Vagina (tissue), 2 donors: ENCODE measurements at regions not wholly inside any gene's neighbourhood (a gene's known extent, or its start where the extent isn't known, plus 50 kb on each side); places are given as distances from the start of the nearest gene placed in this dataset.

Experiments used
- DNase-seq, 2 donors: peaks; one replicate each; pipeline ENCODE4 v3.0.0-alpha.2; 2017; ENCODE audit errors: extremely low spot score in 2 of 2
- H3K27ac ChIP-seq: fragments of 200-600 bp; sonication (generic); one replicate; pipeline ENCODE4 v1.5.1; 2019
- H3K27me3 ChIP-seq: fragments of 200-600 bp; sonication (generic); one replicate; pipeline ENCODE4 v1.5.1; 2019
- H3K36me3 ChIP-seq, 2 donors: fragments of 200-600 bp; sonication (generic); one replicate each; pipeline ENCODE4 v1.5.1; 2017 to 2019
- H3K4me1 ChIP-seq: fragments of 200-600 bp; sonication (generic); one replicate; pipeline ENCODE4 v1.5.1; 2019
- H3K4me3 ChIP-seq, 2 donors: fragments of 200-600 bp; sonication (generic); 1 replicate in 1 of 2; 2 replicates in 1 of 2; pipeline ENCODE4 v1.5.1; 2016 to 2019
- H3K9me3 ChIP-seq: fragments of 200-600 bp; sonication (generic); one replicate; pipeline ENCODE4 v1.5.1; 2019
- CTCF ChIP-seq, 3 experiments: fragments of 450-650 bp in 2 of 3; fragments of 200-600 bp in 1 of 3; sonication (generic) in 1 of 3; IDR thresholded peaks; one replicate each; pipeline ENCODE4 v1.5.1; 2017 to 2019; ENCODE audit warnings: antibody characterized with exemption in 3 of 3, mild to moderate bottlenecking in 2 of 3, moderate library complexity in 2 of 3
- POLR2A ChIP-seq, 2 donors: fragments of 450-650 bp; IDR thresholded peaks; one replicate each; pipeline ENCODE4 v1.6.1; 2017; ENCODE audit warnings: antibody characterized with exemption in 2 of 2, mild to moderate bottlenecking in 2 of 2, moderate library complexity in 2 of 2
- POLR2AphosphoS5 ChIP-seq, 2 donors: sonication (generic); formaldehyde crosslinking; IDR thresholded peaks; one replicate each; pipeline ENCODE4 v1.9.0; 2017; ENCODE audit warnings: antibody characterized with exemption in 2 of 2, mild to moderate bottlenecking in 2 of 2, low read depth in 1 of 2; ENCODE audit not compliant: insufficient read depth in 1 of 2
- intact Hi-C: fragments of 100-400 bp; cut with DNase I; formaldehyde crosslinking; loops from one replicate; pipeline ENCODE4 v1.15.1; 2023

GRCh38 chr11:90766121-90766520, 543.3 kb upstream of the CHORDC1 start:
- Histone ChIP-seq H3K27me3 (no peaks in the 10 kb centered on the region), H3K9me3 (no peaks in the 10 kb centered on the region), H3K36me3 (no peaks in the 10 kb centered on the region), H3K27ac (no peak overlapping the region), H3K4me1 (no peaks in the 10 kb centered on the region), H3K4me3 (no peak overlapping the region)
- no peak for DNase-seq
- intact Hi-C loops, result no loop called here
- no peak for TF ChIP-seq CTCF (IDR thresholded peaks at IDR 0.05)
- no peak for TF ChIP-seq POLR2AphosphoS5 (IDR thresholded peaks at IDR 0.05; ENCODE audit: insufficient read depth in 1 of 2, low read depth in 1 of 2)
- no peak for TF ChIP-seq POLR2A (IDR thresholded peaks at IDR 0.05)

- TF ChIP-seq POLR2A (IDR thresholded peaks at IDR 0.05) (no peak), CTCF (IDR thresholded peaks at IDR 0.05) (no peak), POLR2AphosphoS5 (IDR thresholded peaks at IDR 0.05; ENCODE audit: insufficient read depth in 1 of 2, low read depth in 1 of 2) (no peak)
- no peak overlapping the region for H3K4me3 ChIP-seq
- intact Hi-C loops, result no loop called here
These were observed 541.8 kb upstream of the CHORDC1 start for GRCh38 chr11:90764691-90765090.

GRCh38 chr11:90757849-90758494, 535.1 kb upstream of the CHORDC1 start:
- intact Hi-C loops, result no loop called here
- Histone ChIP-seq H3K27me3 (no peaks in the 10 kb centered on the region), H3K27ac (no peak overlapping the region), H3K4me1 (no peaks in the 10 kb centered on the region), H3K9me3 (no peaks in the 10 kb centered on the region), H3K36me3 (no peaks in the 10 kb centered on the region), H3K4me3 (no peak overlapping the region)
- no peak for TF ChIP-seq POLR2AphosphoS5 (IDR thresholded peaks at IDR 0.05; ENCODE audit: insufficient read depth in 1 of 2, low read depth in 1 of 2)
- no peak for TF ChIP-seq POLR2A (IDR thresholded peaks at IDR 0.05)
- no peak for TF ChIP-seq CTCF (IDR thresholded peaks at IDR 0.05)
- DNase-seq, result no peak

More at GRCh38 chr11:90764691-90765090, 541.8 kb upstream of the CHORDC1 start:
- Histone ChIP-seq H3K4me1 (no peaks in the 10 kb centered on the region), H3K9me3 (no peaks in the 10 kb centered on the region), H3K27ac (no peak overlapping the region), H3K27me3 (no peaks in the 10 kb centered on the region), H3K36me3 (no peaks in the 10 kb centered on the region)
- DNase-seq, result no peak

GRCh38 chr11:90756617-90757016, 533.8 kb upstream of the CHORDC1 start:
- Histone ChIP-seq H3K36me3 (no peaks in the 10 kb centered on the region), H3K27ac (no peak overlapping the region), H3K4me3 (no peak overlapping the region), H3K9me3 (no peaks in the 10 kb centered on the region), H3K4me1 (no peaks in the 10 kb centered on the region), H3K27me3 (no peaks in the 10 kb centered on the region)
- intact Hi-C loops, result no loop called here
- TF ChIP-seq POLR2AphosphoS5 (IDR thresholded peaks at IDR 0.05; ENCODE audit: insufficient read depth in 1 of 2, low read depth in 1 of 2), result no peak
- no peak for TF ChIP-seq CTCF (IDR thresholded peaks at IDR 0.05)
- no peak for TF ChIP-seq POLR2A (IDR thresholded peaks at IDR 0.05)
- DNase-seq, result no peak

- DNase-seq, result no peak
- Histone ChIP-seq H3K27me3 (no peaks in the 10 kb centered on the region), H3K9me3 (no peaks in the 10 kb centered on the region), H3K27ac (no peak overlapping the region), H3K36me3 (no peaks in the 10 kb centered on the region), H3K4me1 (no peaks in the 10 kb centered on the region), H3K4me3 (no peak overlapping the region)
- intact Hi-C loops, result no loop called here
- TF ChIP-seq CTCF (IDR thresholded peaks at IDR 0.05), result no peak
- no peak for TF ChIP-seq POLR2A (IDR thresholded peaks at IDR 0.05)
- TF ChIP-seq POLR2AphosphoS5 (IDR thresholded peaks at IDR 0.05; ENCODE audit: insufficient read depth in 1 of 2, low read depth in 1 of 2), result no peak
These were observed 530.7 kb upstream of the CHORDC1 start for GRCh38 chr11:90753546-90753945.
